ENCODE measurements at regions not wholly inside any gene's neighbourhood (a gene's known extent, or its start where the extent isn't known, plus 50 kb on each side); places are given as distances from the start of the nearest gene placed in this dataset.

GRCh38 chr1:184161071-184161698 is 109.7 kb downstream of the TSEN15 start:
- no peak for TF ChIP-seq CTCF (IDR thresholded peaks at IDR 0.05; ENCODE audit: low read depth, low read length)
- no peak overlapping the region for H3K4me3 ChIP-seq (replicated peaks in 1 of 2; ENCODE audit: low read depth in 2 of 2, low read length in 2 of 2)
- peak; percentile 75 to 83 for DNase-seq (ENCODE audit: low read depth in 2 of 2)

- no peak overlapping the region for H3K4me3 ChIP-seq (replicated peaks in 1 of 2; ENCODE audit: low read depth in 2 of 2, low read length in 2 of 2)
- TF ChIP-seq CTCF (IDR thresholded peaks at IDR 0.05; ENCODE audit: low read depth, low read length), result no peak
- peak; percentile 27 to 36 for DNase-seq (ENCODE audit: low read depth in 2 of 2)
Observed at GRCh38 chr1:184162281-184162680, 110.8 kb downstream of the TSEN15 start.

- peak; percentile 31 to 52 for DNase-seq (ENCODE audit: low read depth in 2 of 2)
- no peak overlapping the region for H3K4me3 ChIP-seq (replicated peaks in 1 of 2; ENCODE audit: low read depth in 2 of 2, low read length in 2 of 2)
- no peak for TF ChIP-seq CTCF (IDR thresholded peaks at IDR 0.05; ENCODE audit: low read depth, low read length)
Observed at GRCh38 chr1:184163674-184164465, 112.3 kb downstream of the TSEN15 start.

GRCh38 chr1:184164536-184164935 is 113.0 kb downstream of the TSEN15 start:
- no peak for DNase-seq (ENCODE audit: low read depth in 2 of 2)
- TF ChIP-seq CTCF (IDR thresholded peaks at IDR 0.05; ENCODE audit: low read depth, low read length), result no peak
- H3K4me3 ChIP-seq (replicated peaks in 1 of 2; ENCODE audit: low read depth in 2 of 2, low read length in 2 of 2), result no peak overlapping the region

- no peak overlapping the region for H3K4me3 ChIP-seq (replicated peaks in 1 of 2; ENCODE audit: low read depth in 2 of 2, low read length in 2 of 2)
- no peak for DNase-seq (ENCODE audit: low read depth in 2 of 2)
- no peak for TF ChIP-seq CTCF (IDR thresholded peaks at IDR 0.05; ENCODE audit: low read depth, low read length)
Observed at GRCh38 chr1:184166485-184166884, 115.0 kb downstream of the TSEN15 start.

- DNase-seq (ENCODE audit: low read depth in 2 of 2), result no peak
- TF ChIP-seq CTCF (IDR thresholded peaks at IDR 0.05; ENCODE audit: low read depth, low read length), result no peak
- no peak overlapping the region for H3K4me3 ChIP-seq (replicated peaks in 1 of 2; ENCODE audit: low read depth in 2 of 2, low read length in 2 of 2)
Observed at GRCh38 chr1:184167352-184167751, 115.8 kb downstream of the TSEN15 start.
